WERI-Rb-1 (cell line): ENCODE measurements at regions not wholly inside any gene's neighbourhood (a gene's known extent, or its start where the extent isn't known, plus 50 kb on each side); places are given as distances from the start of the nearest gene placed in this dataset.

Experiments used
- DNase-seq: peaks from one replicate; pipeline ENCODE4 v3.0.0-alpha.2; 2020
- H3K27ac ChIP-seq: fragments of 250-450 bp; sonication (Bioruptor Pico); 2 replicates; pipeline ENCODE4 v1.5.1; 2020; ENCODE audit warnings: mild to moderate bottlenecking, moderate library complexity
- H3K27me3 ChIP-seq: fragments of 250-450 bp; sonication (Bioruptor Pico); 2 replicates; pipeline ENCODE4 v1.5.1; 2021; ENCODE audit warnings: mild to moderate bottlenecking, low read depth, moderate library complexity; ENCODE audit not compliant: insufficient read depth, severe bottlenecking
- H3K36me3 ChIP-seq: fragments of 250-450 bp; sonication (Bioruptor Pico); 2 replicates; pipeline ENCODE4 v1.5.1; 2020; ENCODE audit warnings: mild to moderate bottlenecking, moderate library complexity
- H3K4me3 ChIP-seq: 2 replicates; pipeline ENCODE4 v1.5.1; 2011; ENCODE audit warnings: low read depth, mild to moderate bottlenecking, control low read depth, low read length
- H3K9me3 ChIP-seq: fragments of 250-450 bp; sonication (Bioruptor Pico); 2 replicates; pipeline ENCODE4 v1.5.1; 2021; ENCODE audit warnings: mild to moderate bottlenecking, moderate library complexity; ENCODE audit not compliant: severe bottlenecking
- CTCF ChIP-seq: IDR thresholded peaks from 2 replicates; pipeline ENCODE4 v1.5.1; 2011; ENCODE audit warnings: low read depth, mild to moderate bottlenecking, control low read depth, inconsistent platforms, low read length

GRCh38 chrX:122788216-122788615, 395.9 kb upstream of the GRIA3 start:
- Histone ChIP-seq H3K27ac (no peak overlapping the region), H3K36me3 (no peaks in the 10 kb centered on the region), H3K4me3 (no peak overlapping the region), H3K9me3 (no peaks in the 10 kb centered on the region), H3K27me3 (peaks cover 19% of the 10 kb centered on the region)
- no peak for TF ChIP-seq CTCF
- DNase-seq, result no peak

GRCh38 chrX:122790376-122791095, 393.5 kb upstream of the GRIA3 start:
- DNase-seq, result no peak
- TF ChIP-seq CTCF, result no peak
- Histone ChIP-seq H3K27ac (no peak overlapping the region), H3K27me3 (peaks cover 19% of the 10 kb centered on the region), H3K4me3 (no peak overlapping the region), H3K9me3 (no peaks in the 10 kb centered on the region), H3K36me3 (no peaks in the 10 kb centered on the region)

GRCh38 chrX:122813876-122814275, 370.2 kb upstream of the GRIA3 start:
- Histone ChIP-seq H3K4me3 (no peak overlapping the region), H3K9me3 (no peaks in the 10 kb centered on the region), H3K27me3 (peaks cover 15% of the 10 kb centered on the region), H3K27ac (no peak overlapping the region), H3K36me3 (no peaks in the 10 kb centered on the region)
- TF ChIP-seq CTCF, result no peak
- no peak for DNase-seq

- H3K27me3 ChIP-seq, result peaks cover 30% of the 10 kb centered on the region
- H3K27ac ChIP-seq, result no peak overlapping the region
- no peaks in the 10 kb centered on the region for H3K9me3 ChIP-seq
- TF ChIP-seq CTCF, result no peak
- no peak overlapping the region for H3K4me3 ChIP-seq
- DNase-seq, result no peak
- H3K36me3 ChIP-seq, result no peaks in the 10 kb centered on the region
Observed at GRCh38 chrX:122816288-122816687, 367.8 kb upstream of the GRIA3 start.

- no peaks in the 10 kb centered on the region for H3K36me3 ChIP-seq
- H3K27me3 ChIP-seq, result peaks cover 25% of the 10 kb centered on the region
- no peaks in the 10 kb centered on the region for H3K9me3 ChIP-seq
- H3K27ac ChIP-seq, result no peak overlapping the region
- DNase-seq, result no peak
- H3K4me3 ChIP-seq, result no peak overlapping the region
- TF ChIP-seq CTCF, result no peak
Observed at GRCh38 chrX:122817321-122817955, 366.6 kb upstream of the GRIA3 start.
